IMR-90 (cell line): ENCODE measurements at regions not wholly inside any gene's neighbourhood (a gene's known extent, or its start where the extent isn't known, plus 50 kb on each side); places are given as distances from the start of the nearest gene placed in this dataset.

ENCODE experiments used
- ATAC-seq: fragments of 200-7000 bp; cut with Tn5 transposase; 2 replicates; pipeline ENCODE4 v1.9.1; 2020; ENCODE audit warnings: low read depth, mild to moderate bottlenecking, moderate library complexity
- BruUV-seq: library from RNA; stranded (reverse); fragments of 400-500 nt; replicated peaks from 2 replicates; lab custom pipeline; 2021; lab: Mats Ljungman, UMichigan
- CTCF ChIA-PET: fragments of 300-600 bp; formaldehyde crosslinking; extraction: SDS; loops from one replicate; lab custom pipeline; 2021; ENCODE audit warnings: antibody characterized with exemption; lab: Yijun Ruan, JAX
- POLR2A ChIA-PET: fragments of 300-600 bp; sonication (Branson Sonifier 250); formaldehyde crosslinking; loops from one replicate; lab custom pipeline; 2022; ENCODE audit warnings: antibody characterized with exemption; ENCODE audit not compliant: unreplicated experiment; lab: Charles Lee
- DNase-seq: peaks from one replicate; pipeline ENCODE4 v3.0.0; 2013
- H2AFZ ChIP-seq: replicated peaks from 2 replicates; pipeline ENCODE3; 2013; ENCODE audit warnings: low read length, mild to moderate bottlenecking; ENCODE audit not compliant: poor library complexity
- H2AK5ac ChIP-seq: 2 replicates; pipeline ENCODE4 v1.6.1; 2013; ENCODE audit warnings: low read depth, low read length, inconsistent platforms
- H2AK9ac ChIP-seq: replicated peaks from 2 replicates; pipeline ENCODE3; 2013; ENCODE audit warnings: mild to moderate bottlenecking, low read depth, low read length, moderate library complexity; ENCODE audit not compliant: poor library complexity
- H2BK120ac ChIP-seq: 2 replicates; pipeline ENCODE4 v1.6.1; 2013; ENCODE audit warnings: low read depth, low read length, inconsistent platforms
- H2BK15ac ChIP-seq: 3 replicates; pipeline ENCODE4 v1.6.1; 2013; ENCODE audit warnings: low read depth, low read length, inconsistent platforms
- H2BK20ac ChIP-seq: 2 replicates; pipeline ENCODE4 v1.6.1; 2013; ENCODE audit warnings: low read depth, mild to moderate bottlenecking, inconsistent platforms, low read length, moderate library complexity
- H2BK5ac ChIP-seq: 2 replicates; pipeline ENCODE4 v1.6.1; 2013; ENCODE audit warnings: mild to moderate bottlenecking, low read depth, low read length, inconsistent platforms; ENCODE audit not compliant: poor library complexity, severe bottlenecking
- H3K14ac ChIP-seq: replicated peaks from 2 replicates; pipeline ENCODE4 v1.6.1; 2013; ENCODE audit warnings: low read depth, low read length, inconsistent platforms
- H3K18ac ChIP-seq: 2 replicates; pipeline ENCODE4 v1.6.1; 2013; ENCODE audit warnings: low read depth, low read length, control low read depth
- H3K23ac ChIP-seq: 2 replicates; pipeline ENCODE4 v1.6.1; 2013; ENCODE audit warnings: low read depth, low read length, inconsistent platforms
- H3K27ac ChIP-seq: 2 replicates; pipeline ENCODE4 v1.5.1; 2013; ENCODE audit warnings: mild to moderate bottlenecking, control low read depth, low read length; ENCODE audit not compliant: insufficient read depth
- H3K27me3 ChIP-seq: 2 replicates; pipeline ENCODE4 v1.6.1; 2013; ENCODE audit warnings: low read length; ENCODE audit not compliant: control insufficient read depth, insufficient read depth
- H3K36me3 ChIP-seq: 2 replicates; pipeline ENCODE4 v1.6.1; 2013; ENCODE audit warnings: low read length, mixed read lengths; ENCODE audit not compliant: control insufficient read depth, insufficient read depth
- H3K4ac ChIP-seq: 2 replicates; pipeline ENCODE4 v1.6.1; 2013; ENCODE audit warnings: low read depth, low read length, inconsistent platforms
- H3K4me1 ChIP-seq: 2 replicates; pipeline ENCODE4 v1.6.1; 2013; ENCODE audit warnings: low read length, mixed read lengths; ENCODE audit not compliant: control insufficient read depth, insufficient read depth
- H3K4me2 ChIP-seq: 2 replicates; pipeline ENCODE4 v1.6.1; 2013; ENCODE audit warnings: low read depth, mild to moderate bottlenecking, control low read depth, low read length, moderate library complexity
- H3K4me3 ChIP-seq: 2 replicates; pipeline ENCODE4 v1.5.1; 2013; ENCODE audit warnings: low read depth, mild to moderate bottlenecking, control low read depth, low read length, moderate library complexity; ENCODE audit not compliant: insufficient read depth
- H3K56ac ChIP-seq: 2 replicates; pipeline ENCODE4 v1.6.1; 2013; ENCODE audit warnings: low read length, inconsistent platforms; ENCODE audit not compliant: insufficient read depth; ENCODE audit errors: extremely low read depth
- H3K79me1 ChIP-seq, 2 experiments: 2 replicates each; pipeline ENCODE4 v1.6.1; 2013; ENCODE audit warnings: low read length in 2 of 2, inconsistent platforms in 1 of 2, low read depth in 1 of 2
- H3K9ac ChIP-seq: 2 replicates; pipeline ENCODE4 v1.6.1; 2013; ENCODE audit warnings: low read depth, low read length, control low read depth
- H3K9me1 ChIP-seq: 2 replicates; pipeline ENCODE4 v1.6.1; 2013; ENCODE audit warnings: low read length, inconsistent platforms; ENCODE audit not compliant: insufficient read depth
- H3K9me3 ChIP-seq: 2 replicates; pipeline ENCODE4 v1.6.1; 2013; ENCODE audit warnings: low read length; ENCODE audit not compliant: control insufficient read depth, insufficient read depth
- H4K20me1 ChIP-seq: 2 replicates; pipeline ENCODE4 v1.6.1; 2013; ENCODE audit warnings: low read length, inconsistent platforms; ENCODE audit not compliant: insufficient read depth
- H4K5ac ChIP-seq: 2 replicates; pipeline ENCODE4 v1.6.1; 2013; ENCODE audit warnings: mild to moderate bottlenecking, low read depth, low read length, control low read depth
- H4K8ac ChIP-seq, 2 experiments: 2 replicates each; pipeline ENCODE4 v1.6.1; 2013; ENCODE audit warnings: low read depth in 2 of 2, low read length in 2 of 2, control low read depth in 1 of 2, inconsistent platforms in 1 of 2
- H4K91ac ChIP-seq: 2 replicates; pipeline ENCODE4 v1.6.1; 2013; ENCODE audit warnings: low read depth, low read length, inconsistent platforms; ENCODE audit not compliant: insufficient read depth
- CHD1 ChIP-seq: IDR thresholded peaks from 2 replicates; pipeline ENCODE4 v1.6.1; 2012; ENCODE audit warnings: low read depth, low read length, improper control_type of control experiment
- WGBS, 2 experiments: methylation state at CpG; one replicate each; pipeline versions ENCODE4 v1.1.5 to v1.1.7; 2013; ENCODE audit warnings: missing lambda C conversion rate in 2 of 2; ENCODE audit not compliant: insufficient read length in 1 of 2; ENCODE audit errors: extremely low coverage in 2 of 2; 5-methylcytosine and 5-hydroxymethylcytosine counted together
- dilution Hi-C: fragments of 300-500 bp; cut with HindIII; formaldehyde crosslinking; loops from one replicate; pipeline ENCODE4 v1.14.3; 2018; ENCODE audit warnings: low sequenced_read_pairs; ENCODE audit not compliant: unreplicated experiment
- in situ Hi-C: fragments of 300-500 bp; cut with MboI; formaldehyde crosslinking; loops from 3 replicates; pipeline ENCODE4 v1.14.3; 2019; ENCODE audit warnings: low sequenced_read_pairs, inconsistent platforms, mixed read lengths
- intact Hi-C: fragments of 100-400 bp; cut with micrococcal nuclease; formaldehyde crosslinking; loops from 2 replicates; pipeline ENCODE4 v1.10.0; 2022
- TF ChIP-seq, protein P1 (sequence below): conservative IDR thresholded peaks from 2 replicates; pipeline ENCODE4 v1.5.1; 2012; ENCODE audit warnings: mild to moderate bottlenecking, low read depth, low read length, improper control_type of control experiment

DNA sequence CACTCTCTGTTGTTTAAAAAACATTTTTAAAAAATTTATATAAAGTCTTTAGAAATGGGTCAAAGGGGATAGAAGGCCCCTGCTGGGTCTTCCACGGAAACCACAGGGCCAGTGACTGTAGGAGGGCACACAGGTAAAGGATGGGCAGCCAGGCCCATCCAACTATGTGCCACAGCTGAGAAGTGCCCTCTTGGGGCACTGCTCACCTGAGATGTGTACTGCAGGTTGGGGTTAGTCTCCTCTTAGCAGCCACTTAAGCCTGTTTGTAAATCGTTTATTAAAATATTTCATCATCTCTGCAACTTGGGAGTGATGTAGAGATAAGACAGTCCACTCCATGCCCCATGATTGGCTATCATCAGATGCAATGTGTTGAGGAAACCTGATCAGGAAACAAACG is 222.4 kb downstream of the DIRAS2 start:
- ATAC-seq, result no peak
- H3K56ac ChIP-seq, result no peak overlapping the region
- no peak overlapping the region for H2BK5ac ChIP-seq
- no peak overlapping the region for H2BK20ac ChIP-seq
- no peak overlapping the region for H2AFZ ChIP-seq
- no peak overlapping the region for H3K27ac ChIP-seq
- H3K9me1 ChIP-seq, result no peaks in the 10 kb centered on the region
- H3K18ac ChIP-seq, result no peak overlapping the region
- TF ChIP-seq CHD1, result no peak
- TF ChIP-seq, protein P1, sequence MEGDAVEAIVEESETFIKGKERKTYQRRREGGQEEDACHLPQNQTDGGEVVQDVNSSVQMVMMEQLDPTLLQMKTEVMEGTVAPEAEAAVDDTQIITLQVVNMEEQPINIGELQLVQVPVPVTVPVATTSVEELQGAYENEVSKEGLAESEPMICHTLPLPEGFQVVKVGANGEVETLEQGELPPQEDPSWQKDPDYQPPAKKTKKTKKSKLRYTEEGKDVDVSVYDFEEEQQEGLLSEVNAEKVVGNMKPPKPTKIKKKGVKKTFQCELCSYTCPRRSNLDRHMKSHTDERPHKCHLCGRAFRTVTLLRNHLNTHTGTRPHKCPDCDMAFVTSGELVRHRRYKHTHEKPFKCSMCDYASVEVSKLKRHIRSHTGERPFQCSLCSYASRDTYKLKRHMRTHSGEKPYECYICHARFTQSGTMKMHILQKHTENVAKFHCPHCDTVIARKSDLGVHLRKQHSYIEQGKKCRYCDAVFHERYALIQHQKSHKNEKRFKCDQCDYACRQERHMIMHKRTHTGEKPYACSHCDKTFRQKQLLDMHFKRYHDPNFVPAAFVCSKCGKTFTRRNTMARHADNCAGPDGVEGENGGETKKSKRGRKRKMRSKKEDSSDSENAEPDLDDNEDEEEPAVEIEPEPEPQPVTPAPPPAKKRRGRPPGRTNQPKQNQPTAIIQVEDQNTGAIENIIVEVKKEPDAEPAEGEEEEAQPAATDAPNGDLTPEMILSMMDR, result no peak
- H3K23ac ChIP-seq, result no peak overlapping the region
- H3K79me1 ChIP-seq, result no peaks in the 10 kb centered on the region
- DNase-seq, result no peak
- no peak overlapping the region for H3K9ac ChIP-seq
- H3K9me3 ChIP-seq, result no peaks in the 10 kb centered on the region
- no peaks in the 10 kb centered on the region for H4K20me1 ChIP-seq
- H3K4ac ChIP-seq, result no peak overlapping the region
- no peak overlapping the region for H2AK5ac ChIP-seq
- ChIA-PET CTCF (no interaction called here), POLR2A (no interaction called here)
- intact Hi-C loops (no loop called here), dilution Hi-C loops (no loop called here), in situ Hi-C loops (no loop called here)
- H3K4me1 ChIP-seq, result no peaks in the 10 kb centered on the region
- H4K8ac ChIP-seq, result no peak overlapping the region
- H2BK15ac ChIP-seq, result no peak overlapping the region
- H2BK120ac ChIP-seq, result no peak overlapping the region
- no peak overlapping the region for H4K91ac ChIP-seq
- no peak overlapping the region for H2AK9ac ChIP-seq
- no peak overlapping the region for H4K5ac ChIP-seq
- BruUV-seq, result no TSS peak
- no peak overlapping the region for H3K4me2 ChIP-seq
- no peak overlapping the region for H3K4me3 ChIP-seq
- no peak overlapping the region for H3K14ac ChIP-seq
- no CpG with 5 or more reads among the region's 3 CpGs for WGBS, 2 experiments
- H3K27me3 ChIP-seq, result no peaks in the 10 kb centered on the region
- no peaks in the 10 kb centered on the region for H3K36me3 ChIP-seq
